Vagina (tissue), 2 donors: ENCODE measurements at regions not wholly inside any gene's neighbourhood (a gene's known extent, or its start where the extent isn't known, plus 50 kb on each side); places are given as distances from the start of the nearest gene placed in this dataset.

ENCODE experiments used
- POLR2A ChIP-seq, 2 donors: fragments of 450-650 bp; IDR thresholded peaks; one replicate each; pipeline ENCODE4 v1.6.1; 2017; ENCODE audit warnings: antibody characterized with exemption in 2 of 2, mild to moderate bottlenecking in 2 of 2, moderate library complexity in 2 of 2
- POLR2AphosphoS5 ChIP-seq, 2 donors: sonication (generic); formaldehyde crosslinking; IDR thresholded peaks; one replicate each; pipeline ENCODE4 v1.9.0; 2017; ENCODE audit warnings: antibody characterized with exemption in 2 of 2, mild to moderate bottlenecking in 2 of 2, low read depth in 1 of 2; ENCODE audit not compliant: insufficient read depth in 1 of 2
- TF ChIP-seq, protein P1 (sequence below), 3 experiments: fragments of 450-650 bp in 2 of 3; fragments of 200-600 bp in 1 of 3; sonication (generic) in 1 of 3; IDR thresholded peaks; one replicate each; pipeline ENCODE4 v1.5.1; 2017 to 2019; ENCODE audit warnings: antibody characterized with exemption in 3 of 3, mild to moderate bottlenecking in 2 of 3, moderate library complexity in 2 of 3

DNA sequence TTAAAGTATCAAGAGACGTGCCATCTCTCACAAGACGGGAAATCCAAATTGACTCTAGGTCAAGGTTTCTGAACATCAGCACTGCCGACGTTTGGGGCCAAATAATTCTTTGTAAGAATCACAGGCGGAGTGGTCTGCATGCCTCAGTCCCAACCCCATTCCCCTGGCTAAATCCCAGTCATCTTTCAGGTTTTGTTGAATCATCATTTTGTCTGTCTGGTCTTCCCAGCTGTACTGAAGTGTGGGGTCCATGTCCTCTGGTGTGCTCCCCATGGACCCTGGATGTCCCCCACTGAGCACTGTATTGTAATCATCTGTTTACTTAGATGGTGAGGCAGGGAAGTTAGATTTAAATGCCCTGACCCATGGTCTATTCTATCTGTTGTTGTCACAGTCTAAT, 103.6 kb upstream of the GALNT18 start:
- TF ChIP-seq, protein P1, sequence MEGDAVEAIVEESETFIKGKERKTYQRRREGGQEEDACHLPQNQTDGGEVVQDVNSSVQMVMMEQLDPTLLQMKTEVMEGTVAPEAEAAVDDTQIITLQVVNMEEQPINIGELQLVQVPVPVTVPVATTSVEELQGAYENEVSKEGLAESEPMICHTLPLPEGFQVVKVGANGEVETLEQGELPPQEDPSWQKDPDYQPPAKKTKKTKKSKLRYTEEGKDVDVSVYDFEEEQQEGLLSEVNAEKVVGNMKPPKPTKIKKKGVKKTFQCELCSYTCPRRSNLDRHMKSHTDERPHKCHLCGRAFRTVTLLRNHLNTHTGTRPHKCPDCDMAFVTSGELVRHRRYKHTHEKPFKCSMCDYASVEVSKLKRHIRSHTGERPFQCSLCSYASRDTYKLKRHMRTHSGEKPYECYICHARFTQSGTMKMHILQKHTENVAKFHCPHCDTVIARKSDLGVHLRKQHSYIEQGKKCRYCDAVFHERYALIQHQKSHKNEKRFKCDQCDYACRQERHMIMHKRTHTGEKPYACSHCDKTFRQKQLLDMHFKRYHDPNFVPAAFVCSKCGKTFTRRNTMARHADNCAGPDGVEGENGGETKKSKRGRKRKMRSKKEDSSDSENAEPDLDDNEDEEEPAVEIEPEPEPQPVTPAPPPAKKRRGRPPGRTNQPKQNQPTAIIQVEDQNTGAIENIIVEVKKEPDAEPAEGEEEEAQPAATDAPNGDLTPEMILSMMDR (IDR thresholded peaks at IDR 0.05), result no peak
- TF ChIP-seq POLR2A (IDR thresholded peaks at IDR 0.05), result no peak
- no peak for TF ChIP-seq POLR2AphosphoS5 (IDR thresholded peaks at IDR 0.05; ENCODE audit: insufficient read depth in 1 of 2, low read depth in 1 of 2)
